ENCODE measurements at regions not wholly inside any gene's neighbourhood (a gene's known extent, or its start where the extent isn't known, plus 50 kb on each side); places are given as distances from the start of the nearest gene placed in this dataset.
"Not testable (repeated sequence)": the region's sequence is repeated elsewhere in the genome, so short reads cannot be mapped to it uniquely, and the experiment has no call there.

- intact Hi-C loops (cut with DNase I), result no loop called here
- H3K4me3 ChIP-seq, result no peak overlapping the region
- no peak for TF ChIP-seq CTCF (IDR thresholded peaks at IDR 0.05)
- DNase-seq (no peak), ATAC-seq (no peak)
- H3K4me1 ChIP-seq, result peaks cover 11% of the 10 kb centered on the region
- no peaks in the 10 kb centered on the region for H3K27me3 ChIP-seq (ENCODE audit: low read depth)
- no peak overlapping the region for H3K27ac ChIP-seq
- no peaks in the 10 kb centered on the region for H3K9me3 ChIP-seq
- H3K36me3 ChIP-seq, result no peaks in the 10 kb centered on the region
These were observed 310.1 kb upstream of the RASGEF1B start for GRCh38 chr4:81781799-81782198.

GRCh38 chr4:81777718-81778117, 306.0 kb upstream of the RASGEF1B start:
- ATAC-seq; H3K4me1 ChIP-seq; intact Hi-C loops (cut with DNase I); H3K27ac ChIP-seq; H3K4me3 ChIP-seq; H3K27me3 ChIP-seq (ENCODE audit: low read depth); H3K36me3 ChIP-seq; H3K9me3 ChIP-seq; DNase-seq: not testable (repeated sequence)

- Histone ChIP-seq H3K4me1 (no peaks in the 10 kb centered on the region), H3K36me3 (no peaks in the 10 kb centered on the region), H3K4me3 (no peak overlapping the region), H3K9me3 (no peaks in the 10 kb centered on the region), H3K27me3 (ENCODE audit: low read depth) (no peaks in the 10 kb centered on the region), H3K27ac (no peak overlapping the region)
- TF ChIP-seq CTCF (IDR thresholded peaks at IDR 0.05), result no peak
- DNase-seq, result no peak
- intact Hi-C loops (cut with DNase I), result no loop called here
- no peak for ATAC-seq
These were observed 305.1 kb upstream of the RASGEF1B start for GRCh38 chr4:81776794-81777193.

GRCh38 chr4:81773557-81773956, 301.9 kb upstream of the RASGEF1B start:
- H3K36me3 ChIP-seq, result no peaks in the 10 kb centered on the region
- intact Hi-C loops (cut with DNase I), result no loop called here
- DNase-seq (no peak), ATAC-seq (no peak)
- H3K27ac ChIP-seq, result no peak overlapping the region
- H3K4me3 ChIP-seq, result no peak overlapping the region
- no peaks in the 10 kb centered on the region for H3K9me3 ChIP-seq
- H3K27me3 ChIP-seq (ENCODE audit: low read depth), result no peaks in the 10 kb centered on the region
- no peaks in the 10 kb centered on the region for H3K4me1 ChIP-seq
- no peak for TF ChIP-seq CTCF (IDR thresholded peaks at IDR 0.05)

- Histone ChIP-seq H3K4me1 (no peaks in the 10 kb centered on the region), H3K27me3 (ENCODE audit: low read depth) (no peaks in the 10 kb centered on the region), H3K4me3 (no peak overlapping the region), H3K9me3 (no peaks in the 10 kb centered on the region), H3K27ac (no peak overlapping the region), H3K36me3 (no peaks in the 10 kb centered on the region)
- no peak for TF ChIP-seq CTCF (IDR thresholded peaks at IDR 0.05)
- intact Hi-C loops (cut with DNase I), result no loop called here
- ATAC-seq, result no peak
- DNase-seq, result no peak
These were observed 300.0 kb upstream of the RASGEF1B start for GRCh38 chr4:81771721-81772120.

- no peak overlapping the region for H3K4me3 ChIP-seq
- intact Hi-C loops (cut with DNase I), result no loop called here
- no peaks in the 10 kb centered on the region for H3K4me1 ChIP-seq
- no peaks in the 10 kb centered on the region for H3K36me3 ChIP-seq
- no peak overlapping the region for H3K27ac ChIP-seq
- no peaks in the 10 kb centered on the region for H3K9me3 ChIP-seq
- ATAC-seq (no peak), DNase-seq (no peak)
- no peaks in the 10 kb centered on the region for H3K27me3 ChIP-seq (ENCODE audit: low read depth)
- no peak for TF ChIP-seq CTCF (IDR thresholded peaks at IDR 0.05)
These were observed 297.5 kb upstream of the RASGEF1B start for GRCh38 chr4:81769244-81769643.
